Neural cell (in vitro differentiated cells): ENCODE measurements at regions not wholly inside any gene's neighbourhood (a gene's known extent, or its start where the extent isn't known, plus 50 kb on each side); places are given as distances from the start of the nearest gene placed in this dataset.

Source experiments
- CTCF ChIP-seq: fragments of 450-650 bp; IDR thresholded peaks from 2 replicates; pipeline ENCODE4 v1.5.1; 2014; ENCODE audit warnings: antibody characterized with exemption, mild to moderate bottlenecking, moderate library complexity; ENCODE audit not compliant: poor library complexity, severe bottlenecking
- EZH2 ChIP-seq: fragments of 200-600, 300-800 bp; shearing (Covaris generic), sonication (generic); IDR thresholded peaks from 2 replicates; pipeline ENCODE4 v1.6.1; 2014; ENCODE audit warnings: antibody characterized with exemption, low read length, borderline replicate concordance, mild to moderate bottlenecking; ENCODE audit not compliant: insufficient read depth, poor library complexity, severe bottlenecking
- MXI1 ChIP-seq: fragments of 450-650 bp; conservative IDR thresholded peaks from 2 replicates; pipeline ENCODE4 v1.6.1; 2014; ENCODE audit warnings: antibody characterized with exemption, mild to moderate bottlenecking; ENCODE audit not compliant: poor library complexity, severe bottlenecking
- POLR2AphosphoS5 ChIP-seq: IDR thresholded peaks from 2 replicates; pipeline ENCODE4 v1.6.1; 2012
- RAD21 ChIP-seq: fragments of 450-650 bp; conservative IDR thresholded peaks from 2 replicates; pipeline ENCODE4 v1.6.1; 2014; ENCODE audit warnings: antibody characterized with exemption, mild to moderate bottlenecking, moderate library complexity
- REST ChIP-seq: IDR thresholded peaks from 2 replicates; pipeline ENCODE4 v1.6.1; 2012; ENCODE audit warnings: borderline replicate concordance
- SMC3 ChIP-seq: fragments of 450-650 bp; conservative IDR thresholded peaks from 2 replicates; pipeline ENCODE4 v1.6.1; 2014; ENCODE audit warnings: antibody characterized with exemption, mild to moderate bottlenecking, moderate library complexity; ENCODE audit not compliant: poor library complexity

DNA sequence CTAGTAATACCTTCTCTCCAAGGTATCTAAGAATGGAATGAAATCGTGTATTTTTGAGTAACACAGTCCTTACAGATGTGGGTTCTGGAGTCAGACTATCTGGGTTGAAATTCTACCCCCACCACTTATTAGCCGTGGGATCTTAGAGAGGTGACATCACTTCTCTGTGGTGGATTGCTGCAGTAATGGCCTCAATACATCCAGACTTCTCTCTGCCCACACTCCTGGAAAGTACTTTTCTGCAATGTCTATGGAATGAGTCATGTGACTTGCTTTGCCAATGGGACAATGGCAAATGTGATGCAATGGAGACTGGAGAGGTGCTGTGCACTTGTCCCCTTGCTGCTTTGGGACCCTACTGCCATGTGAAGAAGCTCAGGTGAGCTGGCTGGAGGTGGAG, 418.2 kb downstream of the HAPSTR1 start:
- TF ChIP-seq CTCF (no peak), REST (no peak), EZH2 (no peak), POLR2AphosphoS5 (no peak), SMC3 (no peak), MXI1 (no peak), RAD21 (no peak)
